Stomach (tissue), 4 donors: ENCODE measurements at regions not wholly inside any gene's neighbourhood (a gene's known extent, or its start where the extent isn't known, plus 50 kb on each side); places are given as distances from the start of the nearest gene placed in this dataset.

Experiments
- EP300 ChIP-seq: sonication (generic); formaldehyde crosslinking; IDR thresholded peaks from one replicate; pipeline ENCODE4 v1.6.1; 2017; ENCODE audit warnings: antibody characterized with exemption
- POLR2A ChIP-seq, 4 donors: fragments of 450-650 bp; IDR thresholded peaks; one replicate each; pipeline ENCODE4 v1.6.1; 2016; ENCODE audit warnings: antibody characterized with exemption in 4 of 4, control low read depth in 2 of 4, mild to moderate bottlenecking in 1 of 4, moderate library complexity in 1 of 4

GRCh38 chr5:6948562-6948961 lies 235.3 kb downstream of the TENT4A start:
- TF ChIP-seq POLR2A (IDR thresholded peaks at IDR 0.05) (no peak), EP300 (no peak)
